ENCODE measurements at regions not wholly inside any gene's neighbourhood (a gene's known extent, or its start where the extent isn't known, plus 50 kb on each side); places are given as distances from the start of the nearest gene placed in this dataset.

DNA sequence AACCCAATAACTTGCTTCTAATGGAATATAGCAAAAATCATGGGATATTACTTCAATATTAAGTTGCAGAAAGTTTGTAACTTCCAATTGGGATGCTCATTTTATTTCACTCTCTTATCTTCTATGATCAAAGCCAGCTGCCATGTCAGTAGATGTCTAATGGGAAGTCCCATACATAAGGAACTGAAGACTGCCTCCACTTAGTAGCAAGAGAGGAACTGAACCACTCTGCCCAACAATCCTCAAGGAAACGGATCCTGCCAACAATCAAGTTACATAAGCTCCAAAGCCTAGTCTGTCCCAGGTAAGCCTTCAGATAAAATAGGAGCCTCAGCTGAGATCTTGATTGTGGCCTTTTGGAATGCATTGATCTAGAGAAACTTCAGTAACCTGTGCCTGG is 431.5 kb upstream of the PCDH15 start (continued):
- TF ChIP-seq, protein P1, sequence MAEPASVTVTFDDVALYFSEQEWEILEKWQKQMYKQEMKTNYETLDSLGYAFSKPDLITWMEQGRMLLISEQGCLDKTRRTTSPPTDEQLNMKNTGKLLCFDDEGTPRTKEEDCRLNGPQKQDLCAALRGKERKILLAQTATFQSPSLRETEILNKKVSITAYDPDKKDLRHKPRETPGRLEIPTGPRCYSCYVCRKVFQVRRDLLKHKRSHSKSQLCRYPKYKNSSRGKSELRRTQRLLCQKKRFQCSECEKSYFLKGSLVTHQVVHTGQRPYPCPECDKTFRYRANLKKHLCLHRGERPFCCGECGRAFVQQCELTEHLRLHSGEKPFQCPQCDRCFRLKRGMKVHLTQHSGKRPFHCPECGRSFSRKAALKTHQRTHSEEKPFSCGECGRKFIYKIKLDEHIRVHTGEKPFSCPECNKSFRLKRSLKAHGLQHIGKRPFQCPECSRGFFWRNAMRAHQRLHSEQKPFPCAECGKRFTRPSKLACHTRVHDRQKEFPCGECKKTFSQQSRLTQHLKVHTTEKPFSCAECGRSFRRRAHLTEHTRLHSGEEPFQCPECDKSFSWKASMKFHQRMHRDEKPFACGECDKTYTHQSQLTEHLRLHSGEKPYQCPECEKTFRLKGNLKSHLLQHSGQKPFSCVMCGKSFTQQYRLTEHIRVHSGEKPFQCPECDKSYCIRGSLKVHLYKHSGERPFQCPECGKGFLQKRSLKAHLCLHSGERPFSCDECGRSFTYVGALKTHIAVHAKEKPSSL (CRISPR knock-in tag; conservative IDR thresholded peaks at IDR 0.05): no peak
- no peak for TF ChIP-seq FOXP4 (CRISPR knock-in tag; IDR thresholded peaks at IDR 0.05)
- TF ChIP-seq SMAD3 (CRISPR knock-in tag; IDR thresholded peaks at IDR 0.05; ENCODE audit: borderline replicate concordance): no peak
- no peak for TF ChIP-seq GTF2I (CRISPR knock-in tag; conservative IDR thresholded peaks at IDR 0.05)
- TF ChIP-seq GRHL2 (CRISPR knock-in tag; IDR thresholded peaks at IDR 0.05; ENCODE audit: insufficient replicate concordance, severe bottlenecking): no peak
- TF ChIP-seq EMX1 (CRISPR knock-in tag; IDR thresholded peaks at IDR 0.05): no peak
- TF ChIP-seq, protein P2, sequence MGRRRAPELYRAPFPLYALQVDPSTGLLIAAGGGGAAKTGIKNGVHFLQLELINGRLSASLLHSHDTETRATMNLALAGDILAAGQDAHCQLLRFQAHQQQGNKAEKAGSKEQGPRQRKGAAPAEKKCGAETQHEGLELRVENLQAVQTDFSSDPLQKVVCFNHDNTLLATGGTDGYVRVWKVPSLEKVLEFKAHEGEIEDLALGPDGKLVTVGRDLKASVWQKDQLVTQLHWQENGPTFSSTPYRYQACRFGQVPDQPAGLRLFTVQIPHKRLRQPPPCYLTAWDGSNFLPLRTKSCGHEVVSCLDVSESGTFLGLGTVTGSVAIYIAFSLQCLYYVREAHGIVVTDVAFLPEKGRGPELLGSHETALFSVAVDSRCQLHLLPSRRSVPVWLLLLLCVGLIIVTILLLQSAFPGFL (CRISPR knock-in tag; IDR thresholded peaks at IDR 0.05; ENCODE audit: borderline replicate concordance): no peak

DNA sequence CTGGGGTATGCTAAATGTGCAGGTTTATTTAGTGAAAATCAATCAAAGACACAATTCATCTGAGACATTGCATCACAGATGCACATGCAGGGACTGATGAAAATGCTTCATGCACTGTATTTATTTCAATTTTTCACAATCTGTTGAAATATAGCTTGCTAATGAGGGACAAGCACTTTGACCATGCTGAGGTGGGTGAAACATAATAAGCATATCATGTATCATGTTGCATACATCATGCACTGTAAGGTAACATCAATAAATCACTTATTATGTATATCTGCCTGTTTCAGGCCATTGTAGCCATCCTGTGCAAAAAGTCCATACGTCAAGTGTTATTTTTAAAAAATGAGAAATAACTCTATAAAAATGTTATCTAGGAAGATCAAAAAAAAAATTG is 426.9 kb upstream of the PCDH15 start:
- H3K36me3 Mint-ChIP-seq: no peaks in the 10 kb centered on the region
- DNase-seq (ENCODE audit: low spot score) (no peak), ATAC-seq (no peak)
- ChIA-PET CTCF (no interaction called here), POLR2A (no interaction called here)
- H3K27me3 Mint-ChIP-seq (ENCODE audit: low read depth): no peaks in the 10 kb centered on the region
- 0 out of 2 replicates have a peak, but pooled peaks cover 5% of the 10 kb centered on the region for H3K4me1 Mint-ChIP-seq
- H3K27ac Mint-ChIP-seq: no peak overlapping the region
- H3K4me3 Mint-ChIP-seq: no peak overlapping the region
- no peaks in the 10 kb centered on the region for H3K9me3 Mint-ChIP-seq
- TF ChIP-seq, protein P3, sequence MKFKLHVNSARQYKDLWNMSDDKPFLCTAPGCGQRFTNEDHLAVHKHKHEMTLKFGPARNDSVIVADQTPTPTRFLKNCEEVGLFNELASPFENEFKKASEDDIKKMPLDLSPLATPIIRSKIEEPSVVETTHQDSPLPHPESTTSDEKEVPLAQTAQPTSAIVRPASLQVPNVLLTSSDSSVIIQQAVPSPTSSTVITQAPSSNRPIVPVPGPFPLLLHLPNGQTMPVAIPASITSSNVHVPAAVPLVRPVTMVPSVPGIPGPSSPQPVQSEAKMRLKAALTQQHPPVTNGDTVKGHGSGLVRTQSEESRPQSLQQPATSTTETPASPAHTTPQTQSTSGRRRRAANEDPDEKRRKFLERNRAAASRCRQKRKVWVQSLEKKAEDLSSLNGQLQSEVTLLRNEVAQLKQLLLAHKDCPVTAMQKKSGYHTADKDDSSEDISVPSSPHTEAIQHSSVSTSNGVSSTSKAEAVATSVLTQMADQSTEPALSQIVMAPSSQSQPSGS (CRISPR knock-in tag; IDR thresholded peaks at IDR 0.05; ENCODE audit: borderline replicate concordance, low read depth): no peak
- TF ChIP-seq JUN (CRISPR knock-in tag; IDR thresholded peaks at IDR 0.05) (no peak), FOXK1 (CRISPR knock-in tag; IDR thresholded peaks at IDR 0.05) (no peak), E2F4 (CRISPR knock-in tag; IDR thresholded peaks at IDR 0.05; ENCODE audit: borderline replicate concordance, low read depth) (no peak), OVOL2 (CRISPR knock-in tag; IDR thresholded peaks at IDR 0.05; ENCODE audit: borderline replicate concordance) (no peak), SP1 (CRISPR knock-in tag; conservative IDR thresholded peaks at IDR 0.05) (no peak), MYBL2 (CRISPR knock-in tag; IDR thresholded peaks at IDR 0.05) (no peak), AFF4 (CRISPR knock-in tag; IDR thresholded peaks at IDR 0.05; ENCODE audit: borderline replicate concordance) (no peak)
- TF ChIP-seq, protein P4, sequence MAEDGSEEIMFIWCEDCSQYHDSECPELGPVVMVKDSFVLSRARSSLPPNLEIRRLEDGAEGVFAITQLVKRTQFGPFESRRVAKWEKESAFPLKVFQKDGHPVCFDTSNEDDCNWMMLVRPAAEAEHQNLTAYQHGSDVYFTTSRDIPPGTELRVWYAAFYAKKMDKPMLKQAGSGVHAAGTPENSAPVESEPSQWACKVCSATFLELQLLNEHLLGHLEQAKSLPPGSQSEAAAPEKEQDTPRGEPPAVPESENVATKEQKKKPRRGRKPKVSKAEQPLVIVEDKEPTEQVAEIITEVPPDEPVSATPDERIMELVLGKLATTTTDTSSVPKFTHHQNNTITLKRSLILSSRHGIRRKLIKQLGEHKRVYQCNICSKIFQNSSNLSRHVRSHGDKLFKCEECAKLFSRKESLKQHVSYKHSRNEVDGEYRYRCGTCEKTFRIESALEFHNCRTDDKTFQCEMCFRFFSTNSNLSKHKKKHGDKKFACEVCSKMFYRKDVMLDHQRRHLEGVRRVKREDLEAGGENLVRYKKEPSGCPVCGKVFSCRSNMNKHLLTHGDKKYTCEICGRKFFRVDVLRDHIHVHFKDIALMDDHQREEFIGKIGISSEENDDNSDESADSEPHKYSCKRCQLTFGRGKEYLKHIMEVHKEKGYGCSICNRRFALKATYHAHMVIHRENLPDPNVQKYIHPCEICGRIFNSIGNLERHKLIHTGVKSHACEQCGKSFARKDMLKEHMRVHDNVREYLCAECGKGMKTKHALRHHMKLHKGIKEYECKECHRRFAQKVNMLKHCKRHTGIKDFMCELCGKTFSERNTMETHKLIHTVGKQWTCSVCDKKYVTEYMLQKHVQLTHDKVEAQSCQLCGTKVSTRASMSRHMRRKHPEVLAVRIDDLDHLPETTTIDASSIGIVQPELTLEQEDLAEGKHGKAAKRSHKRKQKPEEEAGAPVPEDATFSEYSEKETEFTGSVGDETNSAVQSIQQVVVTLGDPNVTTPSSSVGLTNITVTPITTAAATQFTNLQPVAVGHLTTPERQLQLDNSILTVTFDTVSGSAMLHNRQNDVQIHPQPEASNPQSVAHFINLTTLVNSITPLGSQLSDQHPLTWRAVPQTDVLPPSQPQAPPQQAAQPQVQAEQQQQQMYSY (CRISPR knock-in tag; IDR thresholded peaks at IDR 0.05): no peak
- TF ChIP-seq, protein P5, sequence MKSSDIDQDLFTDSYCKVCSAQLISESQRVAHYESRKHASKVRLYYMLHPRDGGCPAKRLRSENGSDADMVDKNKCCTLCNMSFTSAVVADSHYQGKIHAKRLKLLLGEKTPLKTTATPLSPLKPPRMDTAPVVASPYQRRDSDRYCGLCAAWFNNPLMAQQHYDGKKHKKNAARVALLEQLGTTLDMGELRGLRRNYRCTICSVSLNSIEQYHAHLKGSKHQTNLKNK (CRISPR knock-in tag; IDR thresholded peaks at IDR 0.05): no peak
- TF ChIP-seq, protein P6, sequence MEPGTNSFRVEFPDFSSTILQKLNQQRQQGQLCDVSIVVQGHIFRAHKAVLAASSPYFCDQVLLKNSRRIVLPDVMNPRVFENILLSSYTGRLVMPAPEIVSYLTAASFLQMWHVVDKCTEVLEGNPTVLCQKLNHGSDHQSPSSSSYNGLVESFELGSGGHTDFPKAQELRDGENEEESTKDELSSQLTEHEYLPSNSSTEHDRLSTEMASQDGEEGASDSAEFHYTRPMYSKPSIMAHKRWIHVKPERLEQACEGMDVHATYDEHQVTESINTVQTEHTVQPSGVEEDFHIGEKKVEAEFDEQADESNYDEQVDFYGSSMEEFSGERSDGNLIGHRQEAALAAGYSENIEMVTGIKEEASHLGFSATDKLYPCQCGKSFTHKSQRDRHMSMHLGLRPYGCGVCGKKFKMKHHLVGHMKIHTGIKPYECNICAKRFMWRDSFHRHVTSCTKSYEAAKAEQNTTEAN (CRISPR knock-in tag; IDR thresholded peaks at IDR 0.05): no peak

All from WTC11 (cell line).